AG09309 (cell line): ENCODE measurements at regions not wholly inside any gene's neighbourhood (a gene's known extent, or its start where the extent isn't known, plus 50 kb on each side); places are given as distances from the start of the nearest gene placed in this dataset.

Experiments used
- DNase-seq: peaks from one replicate; pipeline ENCODE4 v3.0.0-alpha.2; 2010; ENCODE audit warnings: low read depth
- H3K4me3 ChIP-seq: 2 replicates; pipeline ENCODE4 v1.5.1; 2011; ENCODE audit warnings: mild to moderate bottlenecking, low read depth, low read length, moderate library complexity; ENCODE audit not compliant: control insufficient read depth
- CTCF ChIP-seq: IDR thresholded peaks from 2 replicates; pipeline ENCODE4 v1.5.1; 2011; ENCODE audit warnings: mild to moderate bottlenecking, low read depth, low read length, inconsistent platforms; ENCODE audit not compliant: insufficient read depth, control insufficient read depth; ENCODE audit errors: missing control alignments

- H3K4me3 ChIP-seq = no peak overlapping the region
- TF ChIP-seq CTCF = no peak
- DNase-seq = no peak
These were observed 189.5 kb upstream of the NTF3 start for GRCh38 chr12:5242440-5242839.

GRCh38 chr12:5243014-5243413, 188.9 kb upstream of the NTF3 start:
- no peak overlapping the region for H3K4me3 ChIP-seq
- TF ChIP-seq CTCF = no peak
- DNase-seq = no peak

GRCh38 chr12:5244513-5244972, 187.4 kb upstream of the NTF3 start:
- H3K4me3 ChIP-seq = no peak overlapping the region
- no peak for TF ChIP-seq CTCF
- DNase-seq = no peak

GRCh38 chr12:5246196-5246595, 185.7 kb upstream of the NTF3 start:
- no peak for TF ChIP-seq CTCF
- H3K4me3 ChIP-seq = no peak overlapping the region
- DNase-seq = no peak

- H3K4me3 ChIP-seq = no peak overlapping the region
- DNase-seq = no peak
- TF ChIP-seq CTCF = no peak
These were observed 184.8 kb upstream of the NTF3 start for GRCh38 chr12:5247144-5247543.

GRCh38 chr12:5248230-5248629, 183.7 kb upstream of the NTF3 start:
- H3K4me3 ChIP-seq = no peak overlapping the region
- no peak for TF ChIP-seq CTCF
- DNase-seq = no peak

GRCh38 chr12:5248999-5249526, 182.8 kb upstream of the NTF3 start:
- DNase-seq = no peak
- TF ChIP-seq CTCF = no peak
- no peak overlapping the region for H3K4me3 ChIP-seq
